GM06990 (cell line): ENCODE measurements at regions not wholly inside any gene's neighbourhood (a gene's known extent, or its start where the extent isn't known, plus 50 kb on each side); places are given as distances from the start of the nearest gene placed in this dataset.

Experiments
- DNase-seq: peaks from one replicate; pipeline ENCODE4 v3.0.0-alpha.2; 2011; ENCODE audit not compliant: insufficient read length; ENCODE audit errors: extremely low read depth
- H3K27me3 ChIP-seq: replicated peaks from 2 replicates; pipeline ENCODE4 v1.6.0; 2011; ENCODE audit warnings: low read length; ENCODE audit not compliant: control insufficient read depth, insufficient read depth
- H3K36me3 ChIP-seq: 2 replicates; pipeline ENCODE4 v1.5.1; 2011; ENCODE audit warnings: low read length; ENCODE audit not compliant: control insufficient read depth, insufficient read depth
- H3K4me3 ChIP-seq: replicated peaks from 2 replicates; pipeline ENCODE4 v1.5.1; 2011; ENCODE audit warnings: low read depth, mild to moderate bottlenecking, control low read depth, low read length
- CTCF ChIP-seq: IDR thresholded peaks from 2 replicates; pipeline ENCODE4 v1.5.1; 2011; ENCODE audit warnings: low read length, control low read depth, mild to moderate bottlenecking, inconsistent platforms; ENCODE audit not compliant: insufficient read depth, poor library complexity, severe bottlenecking

DNA sequence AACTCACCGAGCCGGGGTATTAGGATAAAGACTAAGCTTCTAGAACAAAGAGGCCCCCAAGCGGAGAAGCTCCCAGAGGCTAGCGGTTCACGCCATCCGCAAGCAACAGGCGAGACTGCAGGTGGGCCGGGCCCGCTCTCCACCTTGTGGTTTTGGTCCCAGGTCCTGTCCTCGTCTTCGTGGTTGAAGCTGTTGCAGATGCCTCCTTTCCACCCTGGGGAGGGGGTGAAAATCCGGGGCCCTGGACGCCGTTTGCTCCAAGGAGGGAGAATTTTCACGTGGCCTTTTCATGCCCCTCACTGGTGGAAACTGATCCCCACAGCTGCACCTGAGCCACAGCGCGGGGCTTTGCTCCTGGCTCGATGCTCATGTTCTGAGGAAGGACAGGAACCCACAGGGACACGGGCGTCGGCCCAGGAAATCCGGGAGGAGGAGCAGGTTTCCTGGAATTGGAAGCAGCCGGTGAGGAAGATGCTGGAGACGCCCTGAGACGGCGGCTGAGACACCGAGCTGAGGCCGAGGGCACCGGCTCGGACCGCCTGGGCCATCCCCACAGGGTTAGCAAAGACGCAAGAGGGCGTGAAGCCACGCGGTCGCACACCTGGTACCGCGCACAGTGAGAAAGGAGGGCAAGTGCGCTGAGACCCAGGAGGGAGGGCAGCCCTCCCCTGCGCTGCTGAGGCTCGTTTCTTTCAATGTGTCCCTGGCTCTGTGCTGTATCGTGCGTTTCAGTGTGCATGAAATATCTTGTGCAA, 54.7 kb upstream of the SALL3 start:
- Histone ChIP-seq H3K36me3 (no peaks in the 10 kb centered on the region), H3K4me3 (no peak overlapping the region), H3K27me3 (no peaks in the 10 kb centered on the region)
- TF ChIP-seq CTCF, result no peak
- DNase-seq, result no peak

- Histone ChIP-seq H3K4me3 (no peak overlapping the region), H3K36me3 (no peaks in the 10 kb centered on the region), H3K27me3 (no peaks in the 10 kb centered on the region)
- no peak for TF ChIP-seq CTCF
- DNase-seq, result no peak
These were observed 53.9 kb upstream of the SALL3 start for GRCh38 chr18:78925557-78926242.

DNA sequence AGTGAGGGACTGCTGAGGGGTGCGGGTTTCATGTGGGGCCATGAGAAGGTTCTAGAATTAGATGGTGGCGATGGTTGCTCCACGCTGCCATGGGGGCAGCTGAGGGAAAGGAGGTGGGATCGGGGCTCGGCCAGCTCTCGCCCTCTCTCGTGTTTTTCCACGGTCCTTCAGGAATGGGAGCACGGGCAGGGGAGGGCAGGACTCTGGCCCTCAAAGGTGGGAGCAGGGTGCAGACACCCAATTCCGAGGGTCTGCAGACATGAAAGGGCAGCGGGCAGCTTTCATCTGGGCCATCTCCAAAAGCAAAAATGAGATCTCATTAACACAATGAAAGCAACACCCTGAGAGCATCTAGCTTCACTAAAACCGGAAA, 53.4 kb upstream of the SALL3 start:
- DNase-seq, result no peak
- Histone ChIP-seq H3K4me3 (no peak overlapping the region), H3K27me3 (no peaks in the 10 kb centered on the region), H3K36me3 (no peaks in the 10 kb centered on the region)
- no peak for TF ChIP-seq CTCF

DNA sequence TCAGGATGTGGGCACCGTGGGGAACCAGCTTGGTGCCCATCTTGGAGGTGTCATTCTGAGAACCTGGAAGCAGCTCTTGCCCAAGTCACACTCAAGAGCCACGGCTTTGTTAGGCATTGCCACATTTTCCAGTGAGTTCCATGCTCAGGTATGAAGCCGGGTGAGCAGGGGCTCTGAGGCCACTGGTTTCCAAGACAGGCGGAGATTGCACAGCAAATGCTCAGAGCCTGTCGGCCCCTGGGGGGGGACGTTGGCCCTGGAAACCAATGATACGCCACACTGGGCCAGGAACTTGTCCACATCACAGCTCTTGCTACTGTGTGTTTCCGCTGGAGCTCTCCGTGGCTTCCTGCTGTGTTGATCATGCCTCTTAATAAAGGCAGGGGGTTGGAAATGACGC, 52.5 kb upstream of the SALL3 start:
- Histone ChIP-seq H3K4me3 (no peak overlapping the region), H3K27me3 (no peaks in the 10 kb centered on the region), H3K36me3 (no peaks in the 10 kb centered on the region)
- DNase-seq, result no peak
- TF ChIP-seq CTCF, result no peak

GRCh38 chr18:78927616-78928015, 52.0 kb upstream of the SALL3 start:
- DNase-seq, result no peak
- H3K36me3 ChIP-seq, result no peaks in the 10 kb centered on the region
- H3K4me3 ChIP-seq, result no peak overlapping the region
- no peak for TF ChIP-seq CTCF
- no peaks in the 10 kb centered on the region for H3K27me3 ChIP-seq
